CD4-positive, alpha-beta T cell treated with Interleukin-12 subunit alpha and Interleukin-12 subunit beta, for 1 hour (primary cell): ENCODE measurements at regions not wholly inside any gene's neighbourhood (a gene's known extent, or its start where the extent isn't known, plus 50 kb on each side); places are given as distances from the start of the nearest gene placed in this dataset.
"Not testable (repeated sequence)": the region's sequence is repeated elsewhere in the genome, so short reads cannot be mapped to it uniquely, and the experiment has no call there.

Experiments
- DNase-seq: peaks from one replicate; pipeline ENCODE4 v3.0.0-alpha.2; 2020

DNA sequence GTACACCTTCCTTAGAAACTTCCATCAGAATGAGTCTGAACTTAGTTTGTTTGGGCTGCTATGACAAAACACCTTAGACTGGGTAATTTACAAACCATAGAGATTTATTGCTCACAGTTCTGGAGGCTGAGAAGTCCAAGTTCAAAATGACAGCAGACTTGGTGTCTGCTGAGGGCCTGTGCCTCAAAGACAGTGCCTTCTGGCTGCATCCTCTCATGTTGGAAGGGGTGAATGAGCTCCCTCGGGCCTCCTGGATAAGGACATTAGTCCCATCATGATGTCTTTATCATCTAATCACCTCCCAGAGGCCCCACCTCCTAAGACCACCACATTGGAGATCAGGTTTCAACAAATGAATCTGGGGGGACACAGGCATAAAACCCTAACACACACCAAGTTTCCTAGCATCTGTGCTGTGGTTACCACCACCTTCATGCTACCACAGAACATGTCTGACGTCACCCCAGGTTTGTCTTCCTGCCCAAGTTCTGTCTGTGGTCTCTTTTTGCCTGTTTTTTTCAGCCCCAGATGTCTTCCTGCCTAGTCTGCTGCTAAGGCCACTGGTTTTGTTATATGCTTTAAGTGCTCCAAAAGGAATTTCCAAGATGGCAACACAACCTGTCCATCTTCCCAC is 150.9 kb upstream of the COBL start:
- DNase-seq: peak; percentile 6

DNA sequence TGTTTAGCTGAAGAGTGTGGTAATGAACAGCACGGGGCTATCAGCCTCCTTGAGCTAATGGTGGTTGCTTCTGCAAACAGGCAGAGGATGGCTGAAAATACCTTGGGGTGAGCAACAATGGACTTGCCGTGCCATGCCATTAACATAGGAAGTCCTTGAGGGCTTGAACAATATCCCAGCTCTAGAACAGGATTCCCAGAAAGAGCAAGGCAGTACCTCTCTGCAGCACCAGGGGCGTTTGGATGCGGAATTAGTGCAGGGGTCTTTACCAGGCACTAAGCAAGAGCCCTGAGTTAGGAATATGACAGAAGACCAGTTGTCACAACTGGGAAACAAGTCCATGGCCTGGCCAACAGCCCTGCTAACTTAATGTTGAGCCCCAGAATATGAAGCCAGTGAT is 143.2 kb upstream of the COBL start:
- DNase-seq: no peak

DNA sequence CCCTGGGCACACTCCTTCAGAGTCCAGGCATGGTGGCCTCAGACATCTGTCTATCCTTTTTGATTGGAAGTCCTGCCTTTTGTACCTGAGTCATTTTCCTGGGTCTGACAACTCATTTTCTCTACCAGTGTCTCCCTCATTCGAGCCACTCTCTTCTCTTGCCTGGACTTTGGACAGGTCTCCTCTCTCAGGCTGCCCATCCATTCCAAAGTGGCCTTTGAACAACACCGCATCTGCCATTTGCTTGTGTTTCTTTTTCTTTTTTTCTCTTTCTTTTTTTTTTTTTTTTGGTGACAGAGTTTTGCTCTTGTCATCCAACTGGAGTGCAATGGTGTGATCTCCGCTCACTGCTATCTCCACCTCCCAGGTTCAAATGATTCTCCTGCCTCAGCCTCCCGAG is 142.1 kb upstream of the COBL start:
- DNase-seq: no peak

DNA sequence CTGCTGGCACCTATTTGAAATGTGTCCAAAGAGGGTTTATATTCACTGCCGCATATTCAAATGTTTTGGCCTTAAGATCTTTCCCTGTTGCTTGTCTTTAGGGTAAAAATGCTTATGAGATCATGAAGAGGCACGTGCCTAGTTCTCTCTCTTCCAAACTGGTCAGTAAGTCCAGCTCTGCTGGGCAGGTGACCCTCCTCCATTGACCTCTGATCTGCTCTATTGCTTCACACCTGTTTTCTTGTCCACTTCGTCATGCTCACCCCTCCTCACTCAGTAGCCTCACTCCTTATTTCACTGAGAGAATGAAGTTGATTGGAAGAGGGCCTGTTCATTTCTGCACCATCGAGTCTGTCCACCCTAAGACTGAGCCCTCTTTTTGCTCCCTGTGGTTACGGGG is 140.5 kb upstream of the COBL start:
- no peak for DNase-seq

DNA sequence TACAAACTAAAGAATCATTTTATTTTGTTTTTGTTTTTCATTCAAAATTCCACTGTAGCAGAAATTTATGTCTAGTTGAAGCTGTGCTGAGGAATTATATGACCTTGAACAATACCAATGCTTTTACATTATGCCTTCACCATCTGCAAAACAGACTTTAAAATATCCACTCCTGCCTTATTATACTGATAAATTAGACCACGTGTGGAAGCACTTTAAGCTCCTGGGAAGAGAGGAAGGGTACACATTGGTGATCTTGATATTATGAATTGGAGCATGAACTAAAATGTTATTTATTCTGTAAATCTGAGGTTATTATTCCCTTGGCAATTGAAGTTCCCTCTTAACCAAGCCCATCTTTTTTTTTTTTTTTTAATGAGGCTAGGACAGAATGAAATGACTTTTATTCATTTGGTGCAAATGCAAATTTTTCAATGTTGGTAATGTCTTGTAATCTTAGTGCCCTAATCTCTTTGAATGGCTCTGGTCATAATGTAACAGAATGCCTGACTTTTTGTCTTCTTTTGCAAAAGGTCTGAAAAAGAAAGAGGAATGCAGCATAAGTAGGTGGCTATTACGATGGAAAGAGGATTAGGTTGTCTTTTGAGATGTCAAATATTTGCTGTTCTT is 139.9 kb upstream of the COBL start:
- no peak for DNase-seq

DNA sequence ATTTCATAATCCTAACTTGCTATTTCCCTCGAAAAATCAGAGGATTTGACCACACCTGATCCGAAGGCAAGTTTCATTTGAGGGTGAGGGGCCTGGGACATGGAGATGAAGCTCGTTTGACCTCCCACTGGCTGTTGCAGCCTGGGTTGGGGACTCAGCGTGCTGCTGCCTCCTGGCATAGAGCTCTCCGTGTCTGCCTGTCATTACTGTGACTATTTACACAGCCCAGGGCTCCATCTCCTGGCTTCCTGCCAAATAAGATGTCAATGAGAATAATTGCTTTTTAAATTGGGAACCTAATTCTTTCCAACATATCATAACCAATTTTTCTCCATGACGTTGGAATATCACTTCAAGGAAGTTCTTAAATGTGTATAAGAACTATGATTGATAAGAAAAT is 139.3 kb upstream of the COBL start:
- no peak for DNase-seq

DNA sequence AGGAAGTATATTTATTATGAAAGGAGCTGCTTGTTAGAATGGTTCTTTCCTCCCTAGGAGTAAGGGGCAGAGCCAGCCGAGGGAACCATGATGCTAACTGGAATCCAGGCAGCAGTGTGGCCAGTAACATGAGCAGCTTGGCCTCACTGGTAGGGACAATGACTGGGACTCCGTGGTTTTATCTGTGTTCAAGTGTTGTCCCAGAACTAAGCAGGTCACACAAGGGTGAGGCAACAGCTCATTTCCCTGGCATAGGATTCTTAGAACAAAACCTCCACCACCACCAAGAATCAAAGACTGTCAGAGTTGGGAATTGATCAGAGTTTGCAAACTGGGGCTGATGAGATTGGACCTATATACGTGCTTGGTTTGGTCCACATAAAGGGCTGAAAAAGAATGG is 138.9 kb upstream of the COBL start:
- DNase-seq: no peak

DNA sequence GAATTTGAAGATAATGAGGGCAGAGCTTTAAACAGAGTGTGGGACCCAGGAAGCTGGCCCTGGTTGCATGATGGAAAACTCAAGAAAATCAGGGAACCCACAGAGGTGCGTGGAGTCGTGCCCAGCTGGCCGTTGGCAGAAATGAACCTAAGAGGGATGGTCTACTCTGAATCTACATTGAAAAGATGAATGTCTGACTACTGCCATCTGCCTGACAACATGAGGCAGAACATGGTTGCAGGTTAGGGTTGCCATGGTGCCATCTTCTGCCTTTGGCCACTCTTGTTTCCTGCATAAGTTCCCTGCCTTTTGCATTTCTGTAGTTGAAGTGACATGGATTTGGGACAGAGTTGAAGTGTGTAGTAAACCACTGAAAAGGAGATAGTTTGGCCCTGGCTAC is 138.5 kb upstream of the COBL start:
- DNase-seq: no peak

DNA sequence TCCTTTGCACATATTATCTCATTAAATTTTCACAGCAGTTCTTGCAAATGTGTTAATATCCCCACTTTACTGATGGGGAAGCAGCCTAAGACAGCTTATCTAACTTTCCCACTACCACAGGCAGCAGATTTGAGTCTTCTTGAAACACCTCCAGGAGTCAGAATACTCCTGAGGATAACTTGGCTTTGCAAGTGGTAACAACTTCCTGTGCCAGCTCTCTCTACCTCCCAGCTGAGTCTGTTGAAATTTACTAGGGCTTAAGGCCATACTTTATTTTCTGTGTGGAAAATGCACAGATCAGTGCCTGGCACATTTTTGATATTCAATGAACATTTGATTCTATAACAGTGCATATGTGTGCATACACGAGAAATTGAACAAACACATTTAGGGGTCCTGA is 136.1 kb upstream of the COBL start:
- DNase-seq: no peak

DNA sequence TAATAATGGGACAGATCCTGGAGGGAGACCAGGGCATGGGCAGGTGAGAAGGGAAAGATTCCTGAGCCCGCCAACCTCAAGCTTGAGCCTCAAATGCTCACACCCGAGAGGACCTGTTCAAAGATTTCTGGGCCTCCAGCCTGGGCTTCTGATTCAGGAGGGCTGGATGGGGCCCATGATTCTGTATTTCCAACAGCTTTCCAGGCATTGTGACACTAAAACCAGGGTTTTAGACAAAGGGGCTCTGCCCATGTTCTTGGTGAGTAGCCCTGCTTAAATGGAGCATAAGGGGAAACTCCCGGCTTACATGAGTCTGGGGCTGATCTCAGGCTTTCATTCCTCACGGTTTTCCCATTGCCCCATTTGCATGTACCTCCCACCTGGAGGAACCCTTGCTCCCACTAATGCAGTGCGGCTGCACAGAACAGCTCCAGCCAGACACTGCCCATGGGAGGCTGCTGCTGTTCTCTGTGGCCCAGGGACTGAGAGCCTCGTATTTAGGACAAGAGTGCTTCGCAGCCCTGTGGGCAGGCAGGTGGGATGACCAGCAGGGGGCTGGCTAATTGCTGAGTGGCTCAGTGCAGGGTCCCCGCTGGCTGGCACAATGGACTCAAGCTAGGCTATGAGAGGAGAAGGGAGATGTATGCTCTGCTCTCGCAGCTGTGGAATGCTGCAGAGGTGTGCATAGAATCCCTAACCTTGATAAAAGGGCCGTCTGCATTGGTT is 135.3 kb upstream of the COBL start:
- no peak for DNase-seq

DNA sequence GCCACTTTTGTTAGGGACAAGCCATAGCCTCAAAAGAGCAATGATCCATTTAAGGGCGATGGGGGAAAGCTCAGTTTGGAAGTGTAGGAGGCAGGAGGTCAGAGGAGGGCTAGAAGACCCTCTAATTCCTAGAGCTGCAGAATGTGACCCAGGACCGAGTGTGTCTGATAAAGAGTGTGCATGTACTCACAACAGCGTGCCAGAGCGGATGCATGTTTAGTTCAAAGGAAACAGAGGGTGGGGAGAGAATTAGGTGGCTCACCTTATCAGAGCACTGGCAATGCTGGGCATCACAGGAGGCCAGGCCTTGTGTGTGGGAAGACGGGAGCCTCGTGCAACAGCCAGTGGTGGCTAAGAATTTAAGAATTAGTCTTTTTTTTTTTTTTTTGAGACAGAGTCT is 133.9 kb upstream of the COBL start:
- no peak for DNase-seq

DNA sequence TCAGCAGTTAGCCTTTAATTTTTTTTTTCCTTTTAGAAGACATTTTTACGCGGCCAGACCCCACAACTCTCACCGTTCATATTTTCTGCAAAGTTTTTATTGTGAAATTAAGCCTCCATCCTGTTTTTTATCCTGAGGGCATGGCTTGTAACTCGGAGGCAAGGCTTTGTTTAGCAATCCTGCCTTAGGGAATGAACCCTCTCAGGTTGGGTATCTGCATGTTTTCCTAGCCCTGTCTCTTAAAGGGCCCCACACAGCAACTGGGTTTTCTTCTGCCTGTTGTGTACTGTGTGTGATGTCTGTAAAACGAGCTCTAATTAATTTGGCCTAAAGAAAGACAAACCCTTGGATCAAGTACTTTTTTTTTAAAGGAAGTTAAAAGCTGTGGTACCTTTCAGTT is 130.2 kb upstream of the COBL start:
- DNase-seq: no peak

DNA sequence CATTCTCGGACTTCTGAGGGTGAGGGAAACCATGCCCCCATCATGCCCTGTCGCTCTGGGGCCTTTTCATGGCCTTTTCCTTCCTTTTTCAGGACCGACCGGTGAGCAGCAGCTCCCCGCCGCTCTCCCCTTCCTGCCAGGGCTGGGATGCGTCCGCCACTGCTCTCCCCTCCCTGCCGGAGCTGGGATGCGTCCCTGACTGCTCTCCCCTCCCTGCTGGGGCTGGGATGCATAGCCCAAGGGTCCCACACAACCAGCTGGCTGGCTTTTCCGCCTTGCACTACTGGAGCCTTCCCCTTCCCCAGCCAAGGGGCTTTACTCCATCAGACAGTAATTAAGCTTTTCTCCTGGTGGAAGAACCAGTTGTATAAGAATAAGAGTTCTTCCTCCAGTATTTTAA is 129.7 kb upstream of the COBL start:
- DNase-seq: no peak

DNA sequence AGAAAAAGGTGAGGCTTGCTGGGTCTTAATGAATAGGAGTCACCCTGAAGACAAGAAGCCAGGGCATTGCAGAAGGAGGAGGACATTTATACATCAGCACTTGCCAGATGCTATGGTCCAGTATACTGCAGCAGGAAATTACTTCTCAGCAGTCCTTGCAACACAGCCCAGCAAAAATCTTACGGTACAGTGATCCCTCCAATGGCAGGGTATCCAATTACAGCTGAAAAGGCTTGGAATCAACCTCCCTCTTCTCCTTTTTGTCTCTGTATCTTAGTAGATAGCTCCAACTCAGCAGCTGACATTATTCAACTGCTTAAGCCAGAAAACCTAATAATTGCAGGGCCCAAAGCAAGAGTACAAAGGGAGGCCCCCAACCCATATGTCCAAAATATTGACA is 128.3 kb upstream of the COBL start:
- DNase-seq: no peak

DNA sequence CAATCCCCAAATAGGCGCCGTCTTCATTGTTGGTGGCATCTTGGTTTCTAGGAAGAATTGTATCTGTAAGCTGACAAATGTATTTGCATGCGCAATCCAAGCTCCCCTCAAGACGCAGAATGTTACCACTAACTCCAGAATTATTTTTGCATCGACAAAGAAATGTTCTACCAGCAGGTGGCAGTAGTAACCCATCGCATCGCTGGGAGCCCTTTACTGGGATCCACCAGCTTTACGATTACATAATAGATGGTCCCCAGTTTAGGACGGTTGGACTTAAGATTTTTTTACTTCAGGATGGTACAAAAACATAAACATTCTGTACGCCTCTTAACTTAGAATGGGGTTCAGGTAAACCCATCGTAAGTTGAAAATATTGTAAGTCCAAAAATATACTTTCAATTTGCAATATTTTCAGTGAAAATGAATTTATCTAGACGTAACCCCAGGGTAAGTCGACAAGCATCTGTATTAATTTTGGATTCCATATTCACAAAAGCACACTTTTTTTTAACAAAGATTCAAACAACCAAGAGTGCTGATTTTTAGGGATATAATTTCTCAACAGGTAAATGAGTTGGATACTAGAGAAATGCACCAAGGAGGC is 114.0 kb upstream of the COBL start:
- DNase-seq: peak; percentile 36

DNA sequence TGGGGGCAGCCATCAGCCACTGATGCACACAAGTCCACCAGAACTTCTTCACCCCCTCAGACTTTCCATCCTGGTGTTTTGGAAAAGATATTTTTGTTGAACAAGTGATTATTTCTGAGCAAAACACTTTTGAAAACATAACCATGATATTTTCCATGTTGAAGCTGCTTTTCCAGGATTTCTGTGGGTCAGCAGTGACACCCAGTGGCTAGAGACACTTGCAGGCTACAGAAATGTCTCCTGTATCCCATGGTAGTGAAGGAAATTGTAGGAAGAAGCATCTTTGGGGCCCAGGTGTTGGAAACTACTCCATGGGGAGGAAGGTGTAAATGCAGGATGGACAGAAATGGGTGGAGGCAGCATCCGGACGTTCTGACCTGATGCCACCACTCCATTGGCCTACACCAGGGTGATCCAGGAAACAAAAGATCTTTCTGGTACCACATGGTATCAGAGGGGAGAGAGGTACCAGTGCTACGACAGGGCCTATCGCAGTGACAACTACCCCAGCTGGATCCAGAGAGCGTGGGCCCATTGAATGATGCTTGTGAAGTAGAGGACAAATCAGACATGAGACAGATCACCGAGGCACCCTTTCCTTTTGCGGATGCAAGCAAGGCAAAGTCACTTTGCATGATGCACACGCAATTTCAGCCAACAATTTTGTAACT is 111.7 kb upstream of the COBL start:
- no peak for DNase-seq

DNA sequence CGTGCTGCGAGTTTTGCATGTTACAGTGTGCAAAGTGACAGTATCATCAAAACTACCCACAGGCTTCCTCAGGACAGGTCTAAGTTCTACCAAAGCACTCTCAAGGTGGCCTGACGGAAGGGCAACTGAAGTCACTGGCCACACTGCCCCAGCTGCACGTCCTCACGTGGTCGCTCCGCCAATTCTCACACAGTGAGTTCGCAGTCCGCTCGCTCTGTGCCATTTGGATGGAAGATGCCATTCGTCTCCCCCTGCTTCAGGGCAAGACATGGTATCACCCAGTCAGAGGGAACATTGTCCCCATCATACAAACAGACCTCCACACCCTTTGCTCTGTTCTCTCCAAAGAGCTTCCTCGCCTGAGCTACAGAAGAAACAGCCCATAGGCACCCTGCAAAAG is 109.6 kb upstream of the COBL start:
- DNase-seq: no peak

DNA sequence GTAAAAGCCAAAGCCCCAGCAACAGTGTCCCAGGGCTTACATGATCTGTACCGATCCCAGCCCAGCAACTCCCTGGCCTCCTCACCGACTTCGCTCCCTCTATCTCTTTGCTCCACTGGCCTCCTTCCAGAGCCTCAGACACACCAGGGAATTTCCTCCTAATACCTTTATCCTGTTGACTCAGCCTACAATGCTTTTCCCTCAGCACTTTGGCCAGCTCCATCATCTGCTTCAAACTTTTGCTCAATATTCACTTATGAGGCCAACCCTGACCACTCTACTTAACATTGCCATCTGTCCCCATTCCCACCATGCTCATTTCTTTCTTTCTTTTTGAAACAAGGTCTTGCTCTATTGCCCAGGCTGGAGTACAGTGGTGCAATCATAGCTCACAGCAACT is 93.3 kb upstream of the COBL start:
- not testable (repeated sequence) for DNase-seq

DNA sequence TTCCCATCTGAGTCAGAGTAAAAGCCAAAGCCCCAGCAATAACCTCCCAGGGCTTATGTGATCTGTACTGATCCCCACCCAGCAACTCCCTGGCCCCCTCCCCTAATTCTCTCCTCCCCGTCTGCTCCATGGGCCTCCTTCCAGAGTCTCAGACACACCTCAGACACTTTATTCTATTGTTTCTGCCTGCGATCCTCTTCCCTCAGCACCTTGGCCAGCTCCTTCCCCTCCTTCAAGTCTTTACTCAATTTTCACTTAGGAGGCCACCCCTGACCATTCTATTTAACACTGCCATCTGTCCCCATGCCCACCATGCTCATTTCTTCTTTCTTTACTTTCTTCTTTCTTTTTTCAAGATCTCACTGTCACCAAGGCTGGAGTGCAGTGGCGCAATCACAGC is 81.0 kb upstream of the COBL start:
- DNase-seq: not testable (repeated sequence)

DNA sequence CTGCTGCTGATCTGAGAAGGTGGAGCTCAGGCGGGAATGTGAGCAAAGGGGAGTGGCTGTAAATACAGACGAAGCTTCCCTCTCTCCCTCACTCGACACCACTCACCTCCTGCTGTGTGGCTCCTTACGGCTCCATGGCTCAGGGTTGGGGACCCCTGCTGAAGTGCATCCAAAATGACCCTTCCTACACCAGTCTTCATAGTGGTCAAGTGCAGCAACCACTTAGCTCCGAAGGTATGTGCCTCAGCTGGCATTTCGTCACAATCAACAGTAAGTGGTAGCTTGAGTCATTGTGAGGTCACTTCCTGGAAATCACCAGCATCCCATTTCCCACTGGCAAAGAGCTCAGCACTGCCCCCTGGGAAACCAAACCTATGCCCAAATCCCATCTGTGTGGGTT is 76.4 kb upstream of the COBL start:
- not testable (repeated sequence) for DNase-seq

DNA sequence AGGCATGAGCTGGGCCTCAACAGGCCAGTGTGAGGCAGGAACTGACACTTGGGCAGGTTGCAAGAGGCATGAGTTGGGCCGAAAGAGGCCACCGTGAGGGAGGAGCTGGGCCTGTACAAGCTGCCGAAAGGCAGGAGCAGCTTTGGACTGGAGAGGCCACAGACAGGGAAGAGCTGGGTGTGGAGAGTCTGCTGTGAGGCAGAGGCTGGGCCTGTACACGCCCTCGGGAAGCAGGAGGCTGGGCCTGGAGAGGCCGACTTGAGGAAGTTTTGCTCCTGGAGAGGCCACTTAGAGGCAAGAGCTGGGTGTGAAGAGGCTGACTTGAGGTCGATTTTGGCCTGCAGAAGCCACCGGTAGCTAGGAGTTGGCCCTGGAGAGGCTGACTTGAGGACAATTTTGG is 73.3 kb upstream of the COBL start:
- DNase-seq: not testable (repeated sequence)

DNA sequence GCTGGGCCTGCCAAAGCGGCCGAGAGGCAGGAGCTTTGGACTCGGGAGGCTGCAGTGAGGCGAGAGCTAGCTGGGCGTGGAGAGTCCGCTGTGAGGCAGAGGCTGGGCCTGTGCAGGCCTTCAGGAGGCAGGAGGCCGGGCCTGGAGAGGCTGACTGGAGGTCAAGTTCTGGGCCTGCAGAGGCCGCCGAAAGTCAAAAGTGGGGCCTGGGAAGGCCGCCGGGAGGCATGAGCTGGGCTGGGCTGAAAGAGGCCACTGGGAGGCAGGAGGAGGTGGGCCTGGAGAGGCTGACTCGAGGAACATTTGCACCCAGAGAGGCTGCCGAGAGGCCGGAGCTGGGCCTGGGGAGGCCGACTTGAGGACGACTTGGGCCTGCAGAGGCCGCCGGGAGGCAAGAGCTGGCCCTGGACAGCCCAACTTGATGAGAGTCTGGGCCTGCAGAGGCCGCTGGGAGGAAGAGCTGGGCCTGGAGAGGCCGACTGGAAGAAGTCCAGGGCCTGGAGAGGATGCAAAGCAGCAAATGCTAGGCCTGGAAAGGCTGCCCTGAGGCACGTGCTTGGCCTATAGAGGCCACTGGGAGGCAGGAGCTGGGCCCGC is 72.7 kb upstream of the COBL start:
- DNase-seq: not testable (repeated sequence)

DNA sequence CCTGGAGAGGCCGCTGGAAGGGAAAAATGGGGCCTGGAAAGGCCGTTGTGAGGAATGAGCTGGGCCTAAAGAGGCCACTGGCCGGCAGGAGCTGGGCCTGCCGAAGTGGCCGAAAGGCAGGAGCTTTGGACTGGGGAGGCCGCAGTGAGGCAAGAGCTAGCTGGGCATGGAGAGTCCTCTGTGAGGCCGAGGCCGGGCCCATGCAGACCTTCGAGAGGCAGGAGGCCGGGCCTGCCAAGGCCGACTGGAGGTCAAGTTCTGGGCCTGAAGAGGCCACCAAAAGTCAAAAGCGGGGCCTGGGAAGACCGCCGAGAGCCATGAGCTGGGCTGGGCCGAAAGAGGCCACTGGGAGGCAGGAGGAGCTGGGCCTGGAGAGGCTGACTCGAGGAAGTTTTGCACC is 71.6 kb upstream of the COBL start:
- not testable (repeated sequence) for DNase-seq
